ENCODE measurements at regions not wholly inside any gene's neighbourhood (a gene's known extent, or its start where the extent isn't known, plus 50 kb on each side); places are given as distances from the start of the nearest gene placed in this dataset.
"Not testable (repeated sequence)": the region's sequence is repeated elsewhere in the genome, so short reads cannot be mapped to it uniquely, and the experiment has no call there.

DNA sequence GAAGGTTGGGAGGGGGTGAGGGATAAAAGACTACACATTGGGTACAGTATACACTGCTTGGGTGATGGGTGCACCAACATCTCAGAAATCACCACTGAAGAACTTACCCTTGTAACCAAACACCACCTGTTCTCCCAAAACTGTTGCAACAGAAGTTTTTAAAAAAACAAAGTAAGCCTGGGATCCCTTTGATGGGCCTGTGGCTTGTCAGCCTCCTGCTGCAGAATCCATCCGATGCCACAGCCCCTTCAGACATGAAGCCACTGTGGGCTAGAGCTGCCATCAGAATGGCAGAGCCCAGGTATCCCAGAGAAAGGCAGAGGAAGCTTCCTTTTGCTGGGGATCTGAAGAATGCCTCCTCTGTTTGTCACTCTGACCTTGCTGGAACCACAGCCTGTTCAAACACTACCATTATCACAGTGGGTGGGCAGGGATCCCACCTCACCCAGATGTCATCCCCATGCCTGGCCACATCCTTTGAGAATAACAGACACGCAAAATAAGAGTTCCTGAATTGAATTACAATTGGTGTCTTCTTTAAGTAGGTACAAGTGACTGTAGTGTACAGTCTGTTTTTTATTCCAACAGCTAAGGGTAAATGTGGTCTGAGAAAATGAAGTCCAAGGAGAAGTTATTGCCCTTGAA is 78.1 kb upstream of the DIRAS2 start:
- Histone ChIP-seq H4K20me1 (no peaks in the 10 kb centered on the region), H3K4me1 (peaks cover 4 to 11% (median 9%) of the 10 kb centered on the region in 10 experiments; a peak in 14 of 20 replicates)

GRCh38 chr9:90706230-90706629 is 63.6 kb upstream of the DIRAS2 start:
- no peaks in the 10 kb centered on the region for H3K9me3 ChIP-seq (replicated peaks in 1 of 11)
- H4K20me1 ChIP-seq = no peaks in the 10 kb centered on the region
- TF ChIP-seq Cebpa-rat (IDR thresholded peaks at IDR 0.05) = no peak
- no peaks in the 10 kb centered on the region for H3K36me3 ChIP-seq
- no peaks in the 10 kb centered on the region for H3K27me3 ChIP-seq
- H3K27ac ChIP-seq = no peak overlapping the region
- H3K4me2 ChIP-seq = no peak overlapping the region
- no peak overlapping the region for H3K4me3 ChIP-seq
- H3K9ac ChIP-seq = no peak overlapping the region
- H3K4me1 ChIP-seq = peaks cover 0 to 14% (median 0%) of the 10 kb centered on the region in 10 experiments; a peak in 6 of 20 replicates

More for the DNA sequence above, 78.1 kb upstream of the DIRAS2 start:
- H3K4me2 ChIP-seq = no peak overlapping the region
- H3K9me3 ChIP-seq (replicated peaks in 1 of 11) = no peaks in the 10 kb centered on the region
- H3K27ac ChIP-seq = no peak overlapping the region
- H3K4me3 ChIP-seq = no peak overlapping the region
- no peaks in the 10 kb centered on the region for H3K27me3 ChIP-seq
- H3K36me3 ChIP-seq = no peaks in the 10 kb centered on the region
- no peak for TF ChIP-seq Cebpa-rat (IDR thresholded peaks at IDR 0.05)
- no peak overlapping the region for H3K9ac ChIP-seq

GRCh38 chr9:90702441-90702955 is 59.9 kb upstream of the DIRAS2 start:
- Histone ChIP-seq H3K27me3 (no peaks in the 10 kb centered on the region), H3K9me3 (replicated peaks in 1 of 11) (no peaks in the 10 kb centered on the region), H3K36me3 (no peaks in the 10 kb centered on the region), H3K9ac (no peak overlapping the region), H4K20me1 (no peaks in the 10 kb centered on the region), H3K4me2 (peak overlapping the region in 4 of 11 experiments; percentile 3 to 36 (median 19); a peak in 4 of 22 replicates), H3K4me3 (no peak overlapping the region), H3K4me1 (peaks cover 0 to 39% (median 19%) of the 10 kb centered on the region in 10 experiments; a peak in 13 of 20 replicates), H3K27ac (no peak overlapping the region)
- no peak for TF ChIP-seq Cebpa-rat (IDR thresholded peaks at IDR 0.05)

DNA sequence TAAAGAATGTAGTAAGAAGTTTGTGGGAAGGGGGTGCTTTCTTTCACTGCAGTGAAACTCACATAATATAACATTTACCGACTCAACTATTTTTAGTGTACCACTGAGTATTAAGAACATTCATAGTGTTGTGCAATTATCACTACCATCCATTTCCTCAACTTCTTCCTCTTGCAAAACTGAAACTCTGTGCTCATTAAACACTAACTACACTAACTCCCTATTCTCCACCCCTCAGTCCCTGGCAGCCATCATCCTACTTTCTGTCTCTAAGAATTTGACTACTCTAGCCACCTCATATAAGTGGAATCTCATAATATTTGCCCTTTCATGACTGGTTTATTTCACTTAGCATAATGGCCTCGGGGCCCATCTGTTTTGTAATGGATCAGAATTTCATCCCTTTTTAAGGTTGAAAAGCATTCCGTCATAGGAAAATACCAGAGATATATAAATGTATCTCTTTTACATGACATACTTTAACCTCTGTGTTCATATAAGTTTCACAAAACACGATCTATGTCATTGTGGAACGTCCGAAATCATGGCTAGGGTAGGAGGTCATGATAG is 56.3 kb upstream of the DIRAS2 start:
- Histone ChIP-seq H3K27me3 (no peaks in the 10 kb centered on the region), H3K9ac (0 out of 22 replicates have a peak overlapping the region, but pooled peaks of 1 of the 11 experiments have one; percentile 2), H4K20me1 (no peaks in the 10 kb centered on the region), H3K36me3 (no peaks in the 10 kb centered on the region), H3K4me2 (peak overlapping the region in 9 of 11 experiments; percentile 20 to 73 (median 54); a peak in 17 of 22 replicates), H3K4me3 (peak overlapping the region in 1 of 10 experiments; percentile 27; a peak in 1 of 20 replicates), H3K9me3 (replicated peaks in 1 of 11) (no peaks in the 10 kb centered on the region), H3K27ac (peak overlapping the region in 7 of 11 experiments; percentile 21 to 68 (median 34); a peak in 11 of 22 replicates), H3K4me1 (peaks cover 0 to 43% (median 20%) of the 10 kb centered on the region in 10 experiments; a peak in 13 of 20 replicates)
- peak in 3 of 11 experiments; percentile 18 to 83 (median 61); a peak in 6 of 22 replicates for TF ChIP-seq Cebpa-rat (IDR thresholded peaks at IDR 0.05)

- no peak for TF ChIP-seq Cebpa-rat (IDR thresholded peaks at IDR 0.05)
- no peak overlapping the region for H3K4me3 ChIP-seq
- no peaks in the 10 kb centered on the region for H3K27me3 ChIP-seq
- 0 out of 22 replicates have a peak overlapping the region, but pooled peaks of 1 of the 11 experiments have one; percentile 2 for H3K9ac ChIP-seq
- H3K4me1 ChIP-seq = peaks cover 0 to 38% (median 20%) of the 10 kb centered on the region in 10 experiments; a peak in 13 of 20 replicates
- H3K36me3 ChIP-seq = no peaks in the 10 kb centered on the region
- H3K9me3 ChIP-seq (replicated peaks in 1 of 11) = no peaks in the 10 kb centered on the region
- no peaks in the 10 kb centered on the region for H4K20me1 ChIP-seq
- H3K4me2 ChIP-seq = peak overlapping the region in 7 of 11 experiments; percentile 50 to 73 (median 59); a peak in 11 of 22 replicates
- H3K27ac ChIP-seq = peak overlapping the region in 4 of 11 experiments; percentile 34 to 68 (median 58); a peak in 6 of 22 replicates
Observed at GRCh38 chr9:90697808-90698207, 55.2 kb upstream of the DIRAS2 start.

DNA sequence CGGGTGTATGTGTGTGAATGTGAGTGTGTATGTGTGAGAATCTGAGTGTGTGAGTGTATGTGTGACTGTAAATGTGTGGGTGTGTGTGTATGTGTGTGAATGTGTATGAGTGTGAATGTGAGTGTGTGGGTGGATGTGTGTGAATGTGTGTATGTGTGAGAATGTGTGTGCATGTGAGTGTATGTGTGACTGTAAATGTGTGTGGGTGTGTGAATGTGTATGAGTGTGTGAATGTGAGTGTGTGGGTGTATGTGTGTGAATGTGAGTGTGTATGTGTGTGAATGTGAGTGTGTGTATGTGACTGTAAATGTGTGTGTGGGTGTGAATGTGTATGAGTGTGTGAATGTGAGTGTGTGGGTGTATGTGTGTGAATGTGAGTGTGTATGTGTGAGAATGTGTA is 51.6 kb upstream of the DIRAS2 start:
- not testable (repeated sequence) for H4K20me1 ChIP-seq; H3K4me2 ChIP-seq; H3K9ac ChIP-seq; H3K27ac ChIP-seq; H3K9me3 ChIP-seq (replicated peaks in 1 of 11); H3K36me3 ChIP-seq; H3K27me3 ChIP-seq; H3K4me3 ChIP-seq
- peaks cover 0 to 21% (median 16%) of the 10 kb centered on the region in 10 experiments; a peak in 13 of 20 replicates for H3K4me1 ChIP-seq
